HEK293 (cell line): ENCODE measurements at regions not wholly inside any gene's neighbourhood (a gene's known extent, or its start where the extent isn't known, plus 50 kb on each side); places are given as distances from the start of the nearest gene placed in this dataset.

Source experiments
- CTCF ChIA-PET: fragments of 350-600 bp; formaldehyde crosslinking; extraction: SDS; loops from one replicate; lab custom pipeline; 2021; ENCODE audit warnings: antibody characterized with exemption; lab: Yijun Ruan, JAX
- POLR2A ChIA-PET: fragments of 300-600 bp; formaldehyde crosslinking; extraction: SDS; loops from one replicate; lab custom pipeline; 2020; ENCODE audit warnings: antibody characterized with exemption, inconsistent platforms; lab: Yijun Ruan, JAX
- H3K27ac ChIP-seq: fragments of 200-500 bp; sonication (Bioruptor generic); 2 replicates; pipeline ENCODE4 v1.5.1; 2014; ENCODE audit warnings: low read depth, low read length, control low read depth, inconsistent platforms; ENCODE audit errors: extremely low read depth
- H3K36me3 ChIP-seq, 2 experiments: fragments of 200-500 bp in 1 of 2; sonication (Bioruptor generic) in 1 of 2; 1 replicate in 1 of 2; 2 replicates in 1 of 2; pipeline ENCODE4 v1.5.1; 2014 to 2017; ENCODE audit warnings: inconsistent platforms in 2 of 2, low read length in 2 of 2; ENCODE audit not compliant: control insufficient read depth in 2 of 2, insufficient read depth in 1 of 2
- H3K4me1 ChIP-seq: fragments of 200-500 bp; sonication (Bioruptor generic); 2 replicates; pipeline ENCODE4 v1.5.1; 2014; ENCODE audit warnings: mild to moderate bottlenecking, low read length, inconsistent platforms; ENCODE audit not compliant: control insufficient read depth, insufficient read depth
- H3K4me3 ChIP-seq: 2 replicates; pipeline ENCODE4 v1.5.1; 2011; ENCODE audit warnings: low read depth, mild to moderate bottlenecking, control low read depth, low read length, moderate library complexity
- H3K9me3 ChIP-seq: fragments of 200-500 bp; sonication (Bioruptor generic); 2 replicates; pipeline ENCODE4 v1.5.1; 2014; ENCODE audit warnings: low read depth, low read length, inconsistent platforms; ENCODE audit not compliant: control insufficient read depth, insufficient read depth
- EGR2 ChIP-seq: fragments of 450-650 bp; formaldehyde crosslinking; IDR thresholded peaks from 2 replicates; pipeline ENCODE4 v1.5.1; 2016; ENCODE audit warnings: low read depth, missing biosample characterization, missing genetic modification characterization
- FEZF1 ChIP-seq: fragments of 450-650 bp; formaldehyde crosslinking; IDR thresholded peaks from 2 replicates; pipeline ENCODE4 v1.5.1; 2016; ENCODE audit warnings: missing biosample characterization, missing genetic modification characterization
- OSR2 ChIP-seq: fragments of 450-650 bp; formaldehyde crosslinking; IDR thresholded peaks from 2 replicates; pipeline ENCODE4 v1.5.1; 2016; ENCODE audit warnings: missing biosample characterization, missing genetic modification characterization
- OVOL3 ChIP-seq: fragments of 450-650 bp; formaldehyde crosslinking; IDR thresholded peaks from 2 replicates; pipeline ENCODE4 v1.5.1; 2016; ENCODE audit warnings: missing biosample characterization, missing genetic modification characterization
- REST ChIP-seq: fragments of 450-650 bp; formaldehyde crosslinking; IDR thresholded peaks from 2 replicates; pipeline ENCODE4 v1.5.1; 2016; ENCODE audit warnings: missing biosample characterization, missing genetic modification characterization
- TSHZ1 ChIP-seq: fragments of 450-650 bp; formaldehyde crosslinking; IDR thresholded peaks from 2 replicates; pipeline ENCODE4 v1.5.1; 2016; ENCODE audit warnings: missing biosample characterization, missing genetic modification characterization, borderline replicate concordance
- ZBTB1 ChIP-seq: fragments of 450-650 bp; formaldehyde crosslinking; IDR thresholded peaks from 2 replicates; pipeline ENCODE4 v1.5.1; 2016; ENCODE audit warnings: missing biosample characterization, missing genetic modification characterization
- ZEB2 ChIP-seq: fragments of 450-650 bp; formaldehyde crosslinking; IDR thresholded peaks from 2 replicates; pipeline ENCODE4 v1.5.1; 2016; ENCODE audit warnings: missing biosample characterization, missing genetic modification characterization
- ZNF10 ChIP-seq: fragments of 450-650 bp; formaldehyde crosslinking; IDR thresholded peaks from 2 replicates; pipeline ENCODE4 v1.5.1; 2017; ENCODE audit warnings: missing biosample characterization, missing genetic modification characterization
- ZNF155 ChIP-seq: fragments of 450-650 bp; formaldehyde crosslinking; IDR thresholded peaks from 2 replicates; pipeline ENCODE4 v1.5.1; 2016; ENCODE audit warnings: missing biosample characterization, missing genetic modification characterization
- ZNF202 ChIP-seq: fragments of 450-650 bp; formaldehyde crosslinking; IDR thresholded peaks from 2 replicates; pipeline ENCODE4 v1.5.1; 2016; ENCODE audit warnings: missing biosample characterization, missing genetic modification characterization, borderline replicate concordance
- ZNF248 ChIP-seq: fragments of 450-650 bp; formaldehyde crosslinking; IDR thresholded peaks from 2 replicates; pipeline ENCODE4 v1.5.1; 2017; ENCODE audit warnings: missing biosample characterization, missing genetic modification characterization
- ZNF433 ChIP-seq: fragments of 450-650 bp; formaldehyde crosslinking; IDR thresholded peaks from 2 replicates; pipeline ENCODE4 v1.5.1; 2016; ENCODE audit warnings: missing biosample characterization, missing genetic modification characterization, low read depth
- ZNF549 ChIP-seq: fragments of 450-650 bp; IDR thresholded peaks from 2 replicates; pipeline ENCODE4 v1.5.1; 2018; ENCODE audit warnings: missing biosample characterization, missing genetic modification characterization, mild to moderate bottlenecking, inconsistent platforms, moderate library complexity
- ZNF660 ChIP-seq: fragments of 450-650 bp; IDR thresholded peaks from 2 replicates; pipeline ENCODE4 v1.5.1; 2018; ENCODE audit warnings: missing biosample characterization, mild to moderate bottlenecking, missing genetic modification characterization
- ZNF692 ChIP-seq: fragments of 450-650 bp; formaldehyde crosslinking; IDR thresholded peaks from 2 replicates; pipeline ENCODE4 v1.5.1; 2016; ENCODE audit warnings: missing biosample characterization, missing genetic modification characterization
- ZNF701 ChIP-seq: fragments of 450-650 bp; formaldehyde crosslinking; IDR thresholded peaks from 2 replicates; pipeline ENCODE4 v1.5.1; 2016; ENCODE audit warnings: missing biosample characterization, missing genetic modification characterization

GRCh38 chr9:86839522-86839921 is 107.8 kb downstream of the GAS1 start:
- no peak overlapping the region for H3K27ac ChIP-seq
- CTCF ChIA-PET, result interaction anchor here (0.6 to 0.8 kb wide), 2 partner anchors 37 to 278 kb away, joined by 3 read pairs; no protein-coding TSS in a partner anchor
- POLR2A ChIA-PET, result no interaction called here
- TF ChIP-seq ZNF660 (no peak), ZNF692 (tag by site-specific recombination) (no peak), ZEB2 (tag by site-specific recombination) (no peak), ZNF433 (no peak), ZNF155 (tag by site-specific recombination) (no peak), TSHZ1 (tag by site-specific recombination) (no peak), ZBTB1 (tag by site-specific recombination) (no peak), FEZF1 (no peak)
- no peaks in the 10 kb centered on the region for H3K36me3 ChIP-seq
- no peaks in the 10 kb centered on the region for H3K9me3 ChIP-seq
- H3K4me1 ChIP-seq, result no peaks in the 10 kb centered on the region
- no peak overlapping the region for H3K4me3 ChIP-seq

- no peak for TF ChIP-seq ZNF248
- no peak for TF ChIP-seq OSR2 (tag by site-specific recombination)
- TF ChIP-seq ZNF10 (tag by site-specific recombination), result no peak
- no peak for TF ChIP-seq EGR2
- no peak for TF ChIP-seq OVOL3 (tag by site-specific recombination)
- no peak for TF ChIP-seq ZNF202
- no peak for TF ChIP-seq REST (tag by site-specific recombination)
- no peak for TF ChIP-seq ZNF701
- TF ChIP-seq ZNF549 (tag by site-specific recombination), result no peak
- H3K4me1 ChIP-seq, result no peaks in the 10 kb centered on the region
- ChIA-PET POLR2A (no interaction called here), CTCF (interaction anchor here (0.6 to 0.7 kb wide), 3 partner anchors 129 to 378 kb away, joined by 3 read pairs; no protein-coding TSS in a partner anchor)
- H3K4me3 ChIP-seq, result no peak overlapping the region
- H3K27ac ChIP-seq, result no peak overlapping the region
- H3K9me3 ChIP-seq, result no peaks in the 10 kb centered on the region
- H3K36me3 ChIP-seq, result no peaks in the 10 kb centered on the region
These were observed 108.5 kb downstream of the GAS1 start for GRCh38 chr9:86838519-86839497.
